Amniotic epithelial cell (primary cell): ENCODE measurements at regions not wholly inside any gene's neighbourhood (a gene's known extent, or its start where the extent isn't known, plus 50 kb on each side); places are given as distances from the start of the nearest gene placed in this dataset.
A peak's percentile ranks its signal among the peaks of the same experiment; 100 is the strongest.

Source experiments
- DNase-seq: peaks from one replicate; pipeline ENCODE4 v3.0.0-alpha.2; 2010; ENCODE audit warnings: low read depth

- peak; percentile 94 for DNase-seq
Measured at GRCh38 chr13:40220299-40220935, 446.0 kb downstream of the FOXO1 start.

DNA sequence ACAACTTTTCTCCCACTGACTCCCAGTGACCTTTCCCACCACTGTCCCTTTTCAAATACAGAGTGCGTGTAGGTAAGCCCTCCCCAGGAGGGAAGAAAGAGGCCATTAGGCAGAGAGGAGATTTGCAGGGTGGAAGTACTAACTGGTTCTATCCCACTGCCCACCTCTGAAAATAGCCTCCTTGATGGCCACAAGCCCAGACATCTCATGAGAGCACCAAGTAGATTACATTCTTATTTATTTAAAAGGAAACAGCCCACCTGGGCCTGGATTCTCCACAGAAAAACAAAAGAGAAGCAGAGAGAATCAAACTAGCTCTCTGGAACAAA lies 445.3 kb downstream of the FOXO1 start:
- DNase-seq: no peak

GRCh38 chr13:40221460-40222201 lies 444.8 kb downstream of the FOXO1 start:
- DNase-seq: peak; percentile 98

- no peak for DNase-seq
Measured at GRCh38 chr13:40223585-40223984, 442.9 kb downstream of the FOXO1 start.

DNA sequence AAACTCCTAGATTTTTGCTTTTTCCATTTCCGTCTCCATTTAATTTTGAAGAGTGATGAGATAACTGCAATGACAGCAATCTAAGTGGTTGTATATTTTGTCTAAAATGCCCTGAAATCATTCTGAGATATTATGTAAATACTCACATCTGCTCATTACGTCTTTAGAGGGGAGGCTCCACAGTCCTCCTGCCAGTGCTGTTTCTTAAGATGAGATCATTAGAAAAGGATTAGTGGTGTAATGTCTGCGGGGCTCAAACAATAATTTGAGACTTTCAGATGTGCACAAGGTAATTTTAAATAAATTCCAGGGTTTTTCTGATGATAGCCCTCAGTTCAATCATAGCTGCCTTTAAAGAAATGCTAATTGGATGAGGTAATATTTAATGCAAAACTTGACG lies 437.9 kb downstream of the FOXO1 start:
- peak; percentile 85 for DNase-seq

- DNase-seq: peak; percentile 89
Measured at GRCh38 chr13:40228990-40229389, 437.5 kb downstream of the FOXO1 start.

- DNase-seq: peak; percentile 88
Measured at GRCh38 chr13:40230833-40231266, 435.6 kb downstream of the FOXO1 start.

GRCh38 chr13:40231311-40231710 lies 435.1 kb downstream of the FOXO1 start:
- peak; percentile 73 for DNase-seq

DNA sequence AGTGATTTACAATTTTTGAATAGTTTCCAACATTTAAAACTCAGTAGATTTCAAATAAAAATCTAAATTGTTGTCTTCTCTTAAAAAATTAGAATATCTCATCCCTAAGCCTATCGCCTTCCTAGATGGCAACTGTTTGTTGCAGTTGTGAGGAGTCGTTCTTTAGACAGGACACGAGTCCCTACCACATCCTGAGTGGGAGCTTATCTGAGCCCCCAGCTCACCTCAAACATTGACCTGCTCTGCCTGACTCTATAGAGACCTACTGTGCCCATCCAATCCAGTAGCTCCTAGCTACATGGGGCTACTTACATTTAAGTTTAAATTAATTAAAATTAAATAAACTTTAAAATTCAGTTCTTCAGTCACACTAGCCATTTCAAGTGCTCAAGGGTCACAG lies 434.7 kb downstream of the FOXO1 start:
- no peak for DNase-seq

GRCh38 chr13:40232311-40233040 lies 434.0 kb downstream of the FOXO1 start:
- no peak for DNase-seq

GRCh38 chr13:40233731-40234195 lies 432.7 kb downstream of the FOXO1 start:
- DNase-seq: no peak

- DNase-seq: peak; percentile 39
Measured at GRCh38 chr13:40235160-40235796, 431.2 kb downstream of the FOXO1 start.

GRCh38 chr13:40236566-40237168 lies 429.8 kb downstream of the FOXO1 start:
- DNase-seq: peak; percentile 64

GRCh38 chr13:40238761-40239160 lies 427.7 kb downstream of the FOXO1 start:
- DNase-seq: no peak

- DNase-seq: no peak
Measured at GRCh38 chr13:40240293-40240692, 426.1 kb downstream of the FOXO1 start.

- no peak for DNase-seq
Measured at GRCh38 chr13:40241125-40241798, 425.2 kb downstream of the FOXO1 start.

- DNase-seq: no peak
Measured at GRCh38 chr13:40243047-40243446, 423.4 kb downstream of the FOXO1 start.

DNA sequence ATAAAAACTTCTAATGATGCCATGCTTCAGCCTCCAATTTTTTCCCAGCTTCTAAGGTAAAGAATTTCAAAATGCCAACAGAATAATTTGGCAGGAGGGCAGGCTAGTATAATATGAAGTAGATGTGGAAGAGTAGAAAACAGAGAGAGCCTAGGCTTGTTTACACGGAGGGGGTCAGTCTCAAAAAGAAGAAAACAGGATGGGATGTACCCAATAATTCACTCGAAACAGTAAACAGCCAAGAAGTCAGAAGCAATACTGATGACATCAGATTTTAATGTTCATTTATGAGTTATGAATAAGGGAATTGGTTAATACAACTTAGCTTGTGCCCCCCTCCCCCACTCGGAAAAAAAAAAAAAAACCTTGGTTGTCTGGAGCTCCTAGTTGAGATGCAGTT lies 422.5 kb downstream of the FOXO1 start:
- DNase-seq: no peak

DNA sequence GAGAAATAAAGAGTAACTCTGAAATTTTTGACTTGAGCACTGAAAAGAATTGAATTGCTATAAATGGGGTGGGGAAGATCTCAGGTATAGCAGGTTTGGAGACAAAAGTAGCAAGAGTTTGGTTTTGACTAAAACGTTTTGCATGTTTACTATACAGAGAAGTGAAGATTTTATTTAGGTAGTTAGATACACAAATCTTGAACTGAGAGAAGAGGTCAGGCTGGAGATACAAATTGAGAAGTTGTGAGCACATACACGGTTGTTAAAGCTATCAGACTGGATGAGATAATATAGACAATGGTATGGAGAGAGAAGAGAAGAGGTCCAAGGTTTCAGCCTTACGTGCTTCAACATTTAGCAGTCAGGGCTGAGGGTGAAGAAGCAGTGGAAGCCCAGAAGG lies 420.9 kb downstream of the FOXO1 start:
- DNase-seq: no peak

- peak; percentile 86 for DNase-seq
Measured at GRCh38 chr13:40247845-40248244, 418.6 kb downstream of the FOXO1 start.

- peak; percentile 80 for DNase-seq
Measured at GRCh38 chr13:40251343-40252032, 415.0 kb downstream of the FOXO1 start.
